HFFc6 (cell line): ENCODE measurements at regions not wholly inside any gene's neighbourhood (a gene's known extent, or its start where the extent isn't known, plus 50 kb on each side); places are given as distances from the start of the nearest gene placed in this dataset.

ENCODE experiments used
- DNase-seq: peaks from one replicate; pipeline ENCODE4 v3.0.0-alpha.2; 2018
- H3K27ac Mint-ChIP-seq: 2 replicates; pipeline ENCODE4 v1.8.0; 2020; ENCODE audit warnings: mild to moderate bottlenecking, mixed read lengths
- H3K27me3 Mint-ChIP-seq: 2 replicates; pipeline ENCODE4 v1.8.0; 2021; ENCODE audit warnings: mild to moderate bottlenecking, moderate library complexity, mixed read lengths; ENCODE audit not compliant: insufficient read depth
- H3K36me3 Mint-ChIP-seq: 2 replicates; pipeline ENCODE4 v1.8.0; 2021; ENCODE audit warnings: low read depth, mixed read lengths
- H3K4me1 Mint-ChIP-seq: 2 replicates; pipeline ENCODE4 v1.8.0; 2020; ENCODE audit warnings: low read depth, mixed read lengths
- H3K4me3 Mint-ChIP-seq: 2 replicates; pipeline ENCODE4 v1.8.0; 2020; ENCODE audit warnings: mild to moderate bottlenecking, moderate library complexity, mixed read lengths
- H3K9me3 Mint-ChIP-seq: 2 replicates; pipeline ENCODE4 v1.8.0; 2020; ENCODE audit warnings: mild to moderate bottlenecking, mixed read lengths
- TF ChIP-seq, protein P1 (sequence below): fragments of 200-600 bp; sonication (generic); IDR thresholded peaks from 2 replicates; pipeline ENCODE4 v1.5.0; 2021; ENCODE audit warnings: antibody characterized with exemption, mild to moderate bottlenecking

GRCh38 chr1:36743286-36744005 lies 260.7 kb upstream of the CSF3R start:
- Mint-ChIP-seq H3K36me3 (peaks cover 2% of the 10 kb centered on the region; the same call in 1 of the 2 replicates), H3K4me3 (no peak overlapping the region), H3K27me3 (no peaks in the 10 kb centered on the region), H3K27ac (no peak overlapping the region), H3K9me3 (peaks cover 39% of the 10 kb centered on the region), H3K4me1 (no peaks in the 10 kb centered on the region)
- DNase-seq = no peak
- TF ChIP-seq, protein P1, sequence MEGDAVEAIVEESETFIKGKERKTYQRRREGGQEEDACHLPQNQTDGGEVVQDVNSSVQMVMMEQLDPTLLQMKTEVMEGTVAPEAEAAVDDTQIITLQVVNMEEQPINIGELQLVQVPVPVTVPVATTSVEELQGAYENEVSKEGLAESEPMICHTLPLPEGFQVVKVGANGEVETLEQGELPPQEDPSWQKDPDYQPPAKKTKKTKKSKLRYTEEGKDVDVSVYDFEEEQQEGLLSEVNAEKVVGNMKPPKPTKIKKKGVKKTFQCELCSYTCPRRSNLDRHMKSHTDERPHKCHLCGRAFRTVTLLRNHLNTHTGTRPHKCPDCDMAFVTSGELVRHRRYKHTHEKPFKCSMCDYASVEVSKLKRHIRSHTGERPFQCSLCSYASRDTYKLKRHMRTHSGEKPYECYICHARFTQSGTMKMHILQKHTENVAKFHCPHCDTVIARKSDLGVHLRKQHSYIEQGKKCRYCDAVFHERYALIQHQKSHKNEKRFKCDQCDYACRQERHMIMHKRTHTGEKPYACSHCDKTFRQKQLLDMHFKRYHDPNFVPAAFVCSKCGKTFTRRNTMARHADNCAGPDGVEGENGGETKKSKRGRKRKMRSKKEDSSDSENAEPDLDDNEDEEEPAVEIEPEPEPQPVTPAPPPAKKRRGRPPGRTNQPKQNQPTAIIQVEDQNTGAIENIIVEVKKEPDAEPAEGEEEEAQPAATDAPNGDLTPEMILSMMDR = no peak

- H3K27me3 Mint-ChIP-seq = no peaks in the 10 kb centered on the region; the same call in 1 of the 2 replicates
- no peak overlapping the region for H3K27ac Mint-ChIP-seq
- no peak for DNase-seq
- peaks cover 13% of the 10 kb centered on the region; the same call in 1 of the 2 replicates for H3K36me3 Mint-ChIP-seq
- TF ChIP-seq, protein P1 = no peak
- H3K9me3 Mint-ChIP-seq = peaks cover 47% of the 10 kb centered on the region
- H3K4me3 Mint-ChIP-seq = no peak overlapping the region
- H3K4me1 Mint-ChIP-seq = no peaks in the 10 kb centered on the region
Measured at GRCh38 chr1:36741066-36741465, 258.4 kb upstream of the CSF3R start.

DNA sequence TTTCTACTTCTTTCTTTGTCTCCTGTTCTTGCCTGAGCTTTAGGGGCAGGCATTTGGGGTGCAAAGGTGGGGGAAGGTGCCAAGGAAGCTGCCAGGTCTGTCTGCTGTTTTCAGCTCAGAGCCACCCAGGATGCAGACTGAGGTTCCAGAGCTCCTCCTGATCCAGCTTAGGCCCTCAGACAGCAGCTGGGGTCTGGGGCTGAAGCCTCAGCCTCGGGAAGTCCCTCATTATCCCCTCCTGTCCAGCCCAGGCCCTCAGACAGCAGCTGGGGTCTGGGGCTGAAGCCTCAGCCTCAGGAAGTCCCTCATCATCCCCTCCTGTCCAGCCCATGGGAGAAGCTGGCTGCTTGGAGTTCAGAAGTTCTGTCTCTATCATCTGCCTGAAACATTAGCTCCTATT lies 257.7 kb upstream of the CSF3R start:
- Mint-ChIP-seq H3K4me3 (no peak overlapping the region), H3K36me3 (peaks cover 13% of the 10 kb centered on the region; the same call in 1 of the 2 replicates)

GRCh38 chr1:36739703-36740289 lies 257.1 kb upstream of the CSF3R start:
- Mint-ChIP-seq H3K4me3 (no peak overlapping the region), H3K4me1 (no peaks in the 10 kb centered on the region), H3K27ac (no peak overlapping the region), H3K27me3 (no peaks in the 10 kb centered on the region; the same call in 1 of the 2 replicates), H3K36me3 (peaks cover 19% of the 10 kb centered on the region; the same call in 1 of the 2 replicates), H3K9me3 (peaks cover 52% of the 10 kb centered on the region)
- DNase-seq = no peak
- TF ChIP-seq, protein P1 = no peak

More for the DNA sequence above, 257.7 kb upstream of the CSF3R start:
- TF ChIP-seq, protein P1 = no peak
- no peak for DNase-seq
- Mint-ChIP-seq H3K4me1 (no peaks in the 10 kb centered on the region), H3K9me3 (peaks cover 50% of the 10 kb centered on the region), H3K27ac (no peak overlapping the region), H3K27me3 (no peaks in the 10 kb centered on the region; the same call in 1 of the 2 replicates)

DNA sequence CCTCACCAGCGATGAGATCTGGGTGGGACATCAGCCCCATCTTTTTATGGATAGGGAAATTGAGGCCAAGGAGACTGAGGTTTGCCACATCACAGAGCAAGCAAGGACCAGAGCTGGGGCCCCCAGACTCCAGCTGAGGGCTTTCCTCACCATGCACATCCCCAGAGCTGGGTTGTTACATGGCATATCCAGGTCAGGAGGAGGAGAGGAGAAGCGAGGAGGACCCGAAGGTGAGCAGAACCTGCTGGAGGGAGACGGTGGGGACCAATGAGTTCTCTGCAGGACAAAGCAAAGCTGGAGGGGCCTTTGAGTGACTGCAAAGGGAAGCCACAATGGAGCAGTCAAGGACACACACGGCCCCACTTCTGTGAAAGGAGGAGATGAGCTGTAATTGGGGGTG lies 255.5 kb upstream of the CSF3R start:
- TF ChIP-seq, protein P1 = no peak
- H3K4me3 Mint-ChIP-seq = no peak overlapping the region
- peaks cover 27% of the 10 kb centered on the region for H3K36me3 Mint-ChIP-seq
- H3K27ac Mint-ChIP-seq = no peak overlapping the region
- H3K4me1 Mint-ChIP-seq = no peaks in the 10 kb centered on the region
- H3K27me3 Mint-ChIP-seq = no peaks in the 10 kb centered on the region; the same call in 1 of the 2 replicates
- DNase-seq = no peak
- H3K9me3 Mint-ChIP-seq = peaks cover 58% of the 10 kb centered on the region
